ENCODE measurements at regions not wholly inside any gene's neighbourhood (a gene's known extent, or its start where the extent isn't known, plus 50 kb on each side); places are given as distances from the start of the nearest gene placed in this dataset.

GRCh38 chr18:1094409-1094808 is 189.7 kb downstream of the ADCYAP1 start:
- no peak for TF ChIP-seq CTCF (IDR thresholded peaks at IDR 0.05)
- no peak for TF ChIP-seq POLR2A (IDR thresholded peaks at IDR 0.05)

Measured in right lobe of liver (tissue), 4 donors.